Left lung (tissue), 4 donors: ENCODE measurements at regions not wholly inside any gene's neighbourhood (a gene's known extent, or its start where the extent isn't known, plus 50 kb on each side); places are given as distances from the start of the nearest gene placed in this dataset.
A peak's percentile ranks its signal among the peaks of the same experiment; 100 is the strongest.
"Not testable (repeated sequence)": the region's sequence is repeated elsewhere in the genome, so short reads cannot be mapped to it uniquely, and the experiment has no call there.

Experiments
- ATAC-seq: fragments of 200-7000 bp; cut with Tn5 transposase; one replicate; pipeline ENCODE4 v1.9.1; 2020; ENCODE audit warnings: moderate library complexity
- DNase-seq, 4 donors: peaks; one replicate each; pipeline ENCODE4 v3.0.0-alpha.2; 2013 to 2020
- H3K27ac ChIP-seq, 2 donors: fragments of 200-600 bp; sonication (generic) in 1 of 2; one replicate each; pipeline versions ENCODE4 v1.5.0 to v1.8.0; 2020 to 2021
- H3K27me3 ChIP-seq, 2 donors: fragments of 200-600 bp; sonication (generic) in 1 of 2; one replicate each; pipeline versions ENCODE4 v1.5.0 to v1.8.0; 2020 to 2021
- H3K36me3 ChIP-seq, 2 donors: fragments of 200-600 bp; sonication (generic) in 1 of 2; one replicate each; pipeline versions ENCODE4 v1.5.0 to v1.8.0; 2020 to 2021
- H3K4me1 ChIP-seq, 2 donors: fragments of 200-600 bp; one replicate each; pipeline ENCODE4 v1.8.0; 2021
- H3K4me3 ChIP-seq, 2 donors: fragments of 200-600 bp; sonication (generic) in 1 of 2; one replicate each; pipeline versions ENCODE4 v1.5.0 to v1.8.0; 2020 to 2021; ENCODE audit warnings: mild to moderate bottlenecking in 1 of 2
- H3K9me3 ChIP-seq, 2 donors: fragments of 200-600 bp; sonication (generic) in 1 of 2; one replicate each; pipeline versions ENCODE4 v1.5.0 to v1.8.0; 2020 to 2021
- intact Hi-C, 2 donors: fragments of 100-400 bp; cut with DNase I; formaldehyde crosslinking; loops; one replicate each; pipeline versions ENCODE4 v1.11.2 to v1.14.2; 2022
- TF ChIP-seq, protein P1 (sequence below), 2 donors: fragments of 200-600 bp; sonication (generic) in 1 of 2; IDR thresholded peaks; one replicate each; pipeline versions ENCODE4 v1.5.0 to v1.8.0; 2021; ENCODE audit warnings: antibody characterized with exemption in 2 of 2
- donor health status: DM: no; HTN: yes; CAD: no.
- donor health status: DM: no; HTN: no; CAD: no.

- ATAC-seq, result no peak
- no peak for DNase-seq
- intact Hi-C loops, result loop anchor here in 1 of 2 donors (5.0 kb wide), 1 partner anchor 131 kb away; no protein-coding TSS in a partner anchor
- H3K27me3 ChIP-seq, result peaks cover 0 to 9% of the 10 kb centered on the region in 2 donors
- TF ChIP-seq, protein P1, sequence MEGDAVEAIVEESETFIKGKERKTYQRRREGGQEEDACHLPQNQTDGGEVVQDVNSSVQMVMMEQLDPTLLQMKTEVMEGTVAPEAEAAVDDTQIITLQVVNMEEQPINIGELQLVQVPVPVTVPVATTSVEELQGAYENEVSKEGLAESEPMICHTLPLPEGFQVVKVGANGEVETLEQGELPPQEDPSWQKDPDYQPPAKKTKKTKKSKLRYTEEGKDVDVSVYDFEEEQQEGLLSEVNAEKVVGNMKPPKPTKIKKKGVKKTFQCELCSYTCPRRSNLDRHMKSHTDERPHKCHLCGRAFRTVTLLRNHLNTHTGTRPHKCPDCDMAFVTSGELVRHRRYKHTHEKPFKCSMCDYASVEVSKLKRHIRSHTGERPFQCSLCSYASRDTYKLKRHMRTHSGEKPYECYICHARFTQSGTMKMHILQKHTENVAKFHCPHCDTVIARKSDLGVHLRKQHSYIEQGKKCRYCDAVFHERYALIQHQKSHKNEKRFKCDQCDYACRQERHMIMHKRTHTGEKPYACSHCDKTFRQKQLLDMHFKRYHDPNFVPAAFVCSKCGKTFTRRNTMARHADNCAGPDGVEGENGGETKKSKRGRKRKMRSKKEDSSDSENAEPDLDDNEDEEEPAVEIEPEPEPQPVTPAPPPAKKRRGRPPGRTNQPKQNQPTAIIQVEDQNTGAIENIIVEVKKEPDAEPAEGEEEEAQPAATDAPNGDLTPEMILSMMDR (IDR thresholded peaks at IDR 0.05), result no peak
- H3K4me3 ChIP-seq, result no peak overlapping the region
- H3K4me1 ChIP-seq, result peaks cover 0 to 21% of the 10 kb centered on the region in 2 donors
- no peak overlapping the region for H3K27ac ChIP-seq
- no peaks in the 10 kb centered on the region for H3K36me3 ChIP-seq
- H3K9me3 ChIP-seq, result no peaks in the 10 kb centered on the region
These were observed 62.0 kb upstream of the TOP1 start for GRCh38 chr20:40966516-40967185.

DNA sequence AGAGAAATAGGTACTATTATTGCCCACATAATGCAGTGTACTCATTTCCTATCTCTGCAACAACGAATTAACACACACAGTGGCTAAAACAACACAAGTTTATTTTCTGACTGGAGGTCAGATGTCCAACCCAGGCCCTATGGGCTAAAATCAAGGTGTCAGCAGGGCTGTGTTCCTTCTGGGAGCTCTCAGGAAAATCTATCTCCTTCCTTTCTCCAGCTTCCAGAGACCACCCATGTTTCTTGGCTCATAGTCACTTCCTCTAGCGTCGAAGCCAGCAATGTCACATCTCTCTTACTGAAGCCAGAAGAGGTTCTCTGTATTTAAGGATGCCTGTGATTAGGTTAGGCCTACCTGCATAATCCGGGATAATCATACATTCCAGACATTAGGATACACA lies 60.9 kb upstream of the TOP1 start:
- Histone ChIP-seq H3K27ac (no peak overlapping the region), H3K9me3 (no peaks in the 10 kb centered on the region), H3K27me3 (peaks cover 0 to 9% of the 10 kb centered on the region in 2 donors), H3K4me3 (no peak overlapping the region), H3K4me1 (peaks cover 0 to 10% of the 10 kb centered on the region in 2 donors), H3K36me3 (no peaks in the 10 kb centered on the region)
- TF ChIP-seq, protein P1 (IDR thresholded peaks at IDR 0.05), result no peak
- DNase-seq (peak in 1 of 4 donors; percentile 44), ATAC-seq (no peak)
- intact Hi-C loops, result loop anchor here in 1 of 2 donors (5.0 kb wide), 1 partner anchor 130 kb away; no protein-coding TSS in a partner anchor

DNA sequence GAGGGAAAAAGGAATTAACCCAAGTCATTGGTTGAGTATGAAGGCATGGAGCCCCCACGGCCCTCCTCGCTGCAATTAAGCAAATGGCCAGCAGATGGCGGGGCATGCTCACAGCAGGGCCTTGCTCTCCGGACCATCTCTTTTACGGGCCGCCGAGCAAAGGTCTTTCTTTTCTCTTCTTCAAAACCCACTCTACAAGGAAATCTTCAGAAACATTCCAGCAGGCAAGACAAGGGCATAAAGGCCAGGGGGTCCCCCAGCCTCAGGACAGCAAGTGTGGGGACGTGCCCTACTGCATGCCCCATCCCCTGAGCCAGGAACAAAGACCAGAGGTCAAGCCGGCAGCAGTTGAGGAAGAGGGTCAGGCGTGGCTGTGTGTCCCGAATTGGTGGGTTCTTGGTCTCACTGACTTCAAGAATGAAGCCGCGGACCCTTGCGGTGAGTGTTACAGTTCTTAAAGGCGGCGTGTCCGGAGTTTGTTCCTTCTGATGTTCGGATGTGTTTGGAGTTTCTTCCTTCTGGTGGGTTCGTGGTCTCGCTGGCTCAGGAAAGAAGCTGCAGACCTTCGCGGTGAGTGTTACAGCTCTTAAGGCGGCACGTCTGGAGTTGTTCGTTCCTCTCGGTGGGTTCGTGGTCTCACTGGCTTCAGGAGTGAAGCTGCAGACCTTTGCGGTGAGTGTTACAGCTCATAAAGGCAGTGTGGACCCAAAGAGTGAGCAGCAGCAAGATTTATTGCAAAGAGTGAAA lies 59.6 kb upstream of the TOP1 start:
- peak; percentile 98 for ATAC-seq
- TF ChIP-seq, protein P1 (IDR thresholded peaks at IDR 0.05), result peak; percentile 96 to 98
- peak overlapping the region; percentile 24 to 27 for H3K4me3 ChIP-seq
- H3K9me3 ChIP-seq, H3K27ac ChIP-seq, H3K27me3 ChIP-seq, H3K4me1 ChIP-seq, H3K36me3 ChIP-seq: not testable (repeated sequence)
- DNase-seq, result peak; percentile 69 to 93 (median 84)
- intact Hi-C loops, result loop anchor here in 1 of 2 donors (5.0 kb wide), 1 partner anchor 128 kb away; no protein-coding TSS in a partner anchor

- H3K27me3 ChIP-seq, result peaks cover 0 to 9% of the 10 kb centered on the region in 2 donors
- H3K4me1 ChIP-seq, result peaks cover 0 to 7% of the 10 kb centered on the region in 2 donors
- TF ChIP-seq, protein P1 (IDR thresholded peaks at IDR 0.05), result no peak
- H3K27ac ChIP-seq, result no peak overlapping the region
- no peaks in the 10 kb centered on the region for H3K9me3 ChIP-seq
- H3K4me3 ChIP-seq, result no peak overlapping the region
- intact Hi-C loops, result no loop called here
- ATAC-seq (no peak), DNase-seq (no peak)
- no peaks in the 10 kb centered on the region for H3K36me3 ChIP-seq
These were observed 58.4 kb upstream of the TOP1 start for GRCh38 chr20:40970218-40970617.

DNA sequence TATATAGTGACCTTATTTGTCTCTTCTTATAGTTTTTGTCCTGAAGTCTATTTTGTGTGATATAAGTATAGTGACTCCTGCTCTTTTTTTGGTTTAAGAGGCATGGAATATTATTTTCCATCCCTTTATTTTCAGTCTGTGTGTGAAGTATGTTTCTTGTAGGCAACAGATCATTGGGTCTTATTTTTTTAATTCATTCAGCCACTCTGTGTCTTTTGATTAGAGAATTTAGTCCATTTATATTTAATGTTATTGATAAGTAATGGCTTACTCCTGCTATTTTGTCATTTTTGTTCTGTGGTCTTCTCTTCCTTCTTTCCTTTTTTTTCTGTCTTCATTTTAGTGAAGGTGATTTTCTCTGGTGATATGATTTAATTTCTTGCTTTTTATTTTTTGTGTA lies 51.4 kb upstream of the TOP1 start:
- ATAC-seq, result no peak
- TF ChIP-seq, protein P1 (IDR thresholded peaks at IDR 0.05), result no peak

More for the DNA sequence above, 51.4 kb upstream of the TOP1 start:
- Histone ChIP-seq H3K27ac (no peak overlapping the region), H3K9me3 (peaks cover 6 to 16% of the 10 kb centered on the region in 2 donors), H3K4me3 (no peak overlapping the region), H3K36me3 (no peaks in the 10 kb centered on the region), H3K4me1 (no peaks in the 10 kb centered on the region), H3K27me3 (no peaks in the 10 kb centered on the region)
- intact Hi-C loops, result no loop called here
- DNase-seq, result no peak
